HEK293 (cell line): ENCODE measurements at regions not wholly inside any gene's neighbourhood (a gene's known extent, or its start where the extent isn't known, plus 50 kb on each side); places are given as distances from the start of the nearest gene placed in this dataset.

Experiments used
- CTCF ChIA-PET: fragments of 350-600 bp; formaldehyde crosslinking; extraction: SDS; loops from one replicate; lab custom pipeline; 2021; ENCODE audit warnings: antibody characterized with exemption; lab: Yijun Ruan, JAX
- POLR2A ChIA-PET: fragments of 300-600 bp; formaldehyde crosslinking; extraction: SDS; loops from one replicate; lab custom pipeline; 2020; ENCODE audit warnings: antibody characterized with exemption, inconsistent platforms; lab: Yijun Ruan, JAX
- H3K27ac ChIP-seq: fragments of 200-500 bp; sonication (Bioruptor generic); 2 replicates; pipeline ENCODE4 v1.5.1; 2014; ENCODE audit warnings: low read depth, low read length, control low read depth, inconsistent platforms; ENCODE audit errors: extremely low read depth
- H3K36me3 ChIP-seq, 2 experiments: fragments of 200-500 bp in 1 of 2; sonication (Bioruptor generic) in 1 of 2; 1 replicate in 1 of 2; 2 replicates in 1 of 2; pipeline ENCODE4 v1.5.1; 2014 to 2017; ENCODE audit warnings: inconsistent platforms in 2 of 2, low read length in 2 of 2; ENCODE audit not compliant: control insufficient read depth in 2 of 2, insufficient read depth in 1 of 2
- H3K4me1 ChIP-seq: fragments of 200-500 bp; sonication (Bioruptor generic); 2 replicates; pipeline ENCODE4 v1.5.1; 2014; ENCODE audit warnings: mild to moderate bottlenecking, low read length, inconsistent platforms; ENCODE audit not compliant: control insufficient read depth, insufficient read depth
- H3K4me3 ChIP-seq: 2 replicates; pipeline ENCODE4 v1.5.1; 2011; ENCODE audit warnings: low read depth, mild to moderate bottlenecking, control low read depth, low read length, moderate library complexity
- H3K9me3 ChIP-seq: fragments of 200-500 bp; sonication (Bioruptor generic); 2 replicates; pipeline ENCODE4 v1.5.1; 2014; ENCODE audit warnings: low read depth, low read length, inconsistent platforms; ENCODE audit not compliant: control insufficient read depth, insufficient read depth
- BCL11B ChIP-seq: fragments of 450-650 bp; formaldehyde crosslinking; IDR thresholded peaks from 2 replicates; pipeline ENCODE4 v1.5.1; 2016; ENCODE audit warnings: low read depth, missing biosample characterization, missing genetic modification characterization
- GLIS1 ChIP-seq: fragments of 450-650 bp; formaldehyde crosslinking; IDR thresholded peaks from 2 replicates; pipeline ENCODE4 v1.5.1; 2016; ENCODE audit warnings: missing biosample characterization, missing genetic modification characterization
- KLF8 ChIP-seq: fragments of 450-650 bp; formaldehyde crosslinking; IDR thresholded peaks from 2 replicates; pipeline ENCODE4 v1.5.1; 2016; ENCODE audit warnings: missing biosample characterization, missing genetic modification characterization
- KLF9 ChIP-seq: fragments of 450-650 bp; formaldehyde crosslinking; IDR thresholded peaks from 2 replicates; pipeline ENCODE4 v1.5.1; 2016; ENCODE audit warnings: missing biosample characterization, missing genetic modification characterization, low read depth
- PRDM1 ChIP-seq: fragments of 450-650 bp; formaldehyde crosslinking; IDR thresholded peaks from 2 replicates; pipeline ENCODE4; 2016; ENCODE audit warnings: missing biosample characterization, missing genetic modification characterization
- PRDM10 ChIP-seq: fragments of 450-650 bp; formaldehyde crosslinking; IDR thresholded peaks from 2 replicates; pipeline ENCODE4 v1.5.1; 2016; ENCODE audit warnings: missing biosample characterization, missing genetic modification characterization
- PRDM4 ChIP-seq: fragments of 450-650 bp; formaldehyde crosslinking; IDR thresholded peaks from 2 replicates; pipeline ENCODE4 v1.5.1; 2017; ENCODE audit warnings: missing biosample characterization, missing genetic modification characterization
- PRDM6 ChIP-seq: fragments of 450-650 bp; formaldehyde crosslinking; IDR thresholded peaks from 2 replicates; pipeline ENCODE4 v1.5.1; 2017; ENCODE audit warnings: missing biosample characterization, missing genetic modification characterization
- SP2 ChIP-seq: fragments of 450-650 bp; formaldehyde crosslinking; IDR thresholded peaks from 2 replicates; pipeline ENCODE4 v1.5.1; 2016; ENCODE audit warnings: missing biosample characterization, missing genetic modification characterization
- SP7 ChIP-seq: fragments of 450-650 bp; formaldehyde crosslinking; IDR thresholded peaks from 2 replicates; pipeline ENCODE4 v1.5.1; 2016; ENCODE audit warnings: missing biosample characterization, missing genetic modification characterization
- ZNF148 ChIP-seq: fragments of 450-650 bp; formaldehyde crosslinking; IDR thresholded peaks from 2 replicates; pipeline ENCODE4 v1.5.0; 2017; ENCODE audit warnings: missing biosample characterization, missing genetic modification characterization, borderline replicate concordance
- ZNF157 ChIP-seq: fragments of 450-650 bp; formaldehyde crosslinking; IDR thresholded peaks from 2 replicates; pipeline ENCODE4 v1.5.1; 2016; ENCODE audit warnings: missing biosample characterization, missing genetic modification characterization
- ZNF221 ChIP-seq: fragments of 450-650 bp; formaldehyde crosslinking; IDR thresholded peaks from 2 replicates; pipeline ENCODE4 v1.5.1; 2017; ENCODE audit warnings: missing biosample characterization, missing genetic modification characterization, borderline replicate concordance
- ZNF24 ChIP-seq: fragments of 450-650 bp; formaldehyde crosslinking; IDR thresholded peaks from 2 replicates; pipeline ENCODE4 v1.5.1; 2016; ENCODE audit warnings: missing biosample characterization, missing genetic modification characterization
- ZNF274 ChIP-seq, 2 experiments: fragments of 200-500 bp in 1 of 2; fragments of 450-650 bp in 1 of 2; sonication (Bioruptor generic) in 1 of 2; formaldehyde crosslinking in 1 of 2; IDR thresholded peaks; 2 replicates each; pipeline versions ENCODE4 v1.5.1 to v1.6.1; 2014 to 2016; ENCODE audit warnings: borderline replicate concordance in 1 of 2, inconsistent platforms in 1 of 2, low read length in 1 of 2, missing biosample characterization in 1 of 2, missing genetic modification characterization in 1 of 2
- ZNF311 ChIP-seq: fragments of 450-650 bp; formaldehyde crosslinking; IDR thresholded peaks from 2 replicates; pipeline ENCODE4 v1.5.1; 2017; ENCODE audit warnings: missing biosample characterization, missing genetic modification characterization, borderline replicate concordance
- ZNF350 ChIP-seq: fragments of 450-650 bp; formaldehyde crosslinking; IDR thresholded peaks from 2 replicates; pipeline ENCODE4 v1.5.0; 2017; ENCODE audit warnings: missing biosample characterization, mild to moderate bottlenecking, missing genetic modification characterization
- ZNF366 ChIP-seq: fragments of 450-650 bp; formaldehyde crosslinking; conservative IDR thresholded peaks from 2 replicates; pipeline ENCODE4 v1.5.1; 2016; ENCODE audit warnings: missing biosample characterization, missing genetic modification characterization
- ZNF639 ChIP-seq: fragments of 450-650 bp; formaldehyde crosslinking; IDR thresholded peaks from 2 replicates; pipeline ENCODE4 v1.5.1; 2016; ENCODE audit warnings: missing biosample characterization, missing genetic modification characterization
- ZNF660 ChIP-seq: fragments of 450-650 bp; IDR thresholded peaks from 2 replicates; pipeline ENCODE4 v1.5.1; 2018; ENCODE audit warnings: missing biosample characterization, mild to moderate bottlenecking, missing genetic modification characterization
- ZNF664 ChIP-seq: fragments of 450-650 bp; formaldehyde crosslinking; IDR thresholded peaks from 2 replicates; pipeline ENCODE4 v1.5.1; 2016; ENCODE audit warnings: missing biosample characterization, missing genetic modification characterization
- ZSCAN16 ChIP-seq: fragments of 450-650 bp; formaldehyde crosslinking; IDR thresholded peaks from 2 replicates; pipeline ENCODE4 v1.5.1; 2016; ENCODE audit warnings: missing biosample characterization, missing genetic modification characterization

- Histone ChIP-seq H3K27ac (peak overlapping the region; percentile 97), H3K4me1 (peaks cover 28% of the 10 kb centered on the region), H3K4me3 (peak overlapping the region; percentile 48), H3K36me3 (no peaks in the 10 kb centered on the region), H3K9me3 (no peaks in the 10 kb centered on the region)
- POLR2A ChIA-PET = interaction anchor here (0.6 to 7.3 kb wide), 12 partner anchors 9 to 1710 kb away, joined by 3 to 280 read pairs (median 8); partner anchors contain the start of genes CHD2 and SV2B
- CTCF ChIA-PET = interaction anchor here (0.6 to 4.8 kb wide), 14 partner anchors 10 to 417 kb away, joined by 3 to 46 read pairs (median 5); partner anchors contain the start of genes CHD2 and ST8SIA2
- TF ChIP-seq ZNF350 (tag by site-specific recombination) (no peak), ZNF311 (tag by site-specific recombination) (no peak), ZNF274 (IDR thresholded peaks at IDR 0.05; ENCODE audit: low read length) (no peak), ZNF274 (tag by site-specific recombination; IDR thresholded peaks at IDR 0.05; ENCODE audit: borderline replicate concordance) (no peak), PRDM1 (tag by site-specific recombination) (peak; percentile 82), ZNF24 (no peak), ZNF221 (no peak), ZNF148 (tag by site-specific recombination) (no peak), ZSCAN16 (tag by site-specific recombination) (no peak), ZNF639 (no peak), PRDM10 (tag by site-specific recombination) (peak; percentile 94), KLF9 (tag by site-specific recombination) (no peak), SP7 (tag by site-specific recombination) (no peak), GLIS1 (tag by site-specific recombination) (no peak), SP2 (0 out of 2 replicates have a peak, but pooled peaks have one; percentile 12), ZNF366 (tag by site-specific recombination) (peak; percentile 48; the same call in 1 of the 2 replicates), ZNF664 (tag by site-specific recombination) (no peak), ZNF660 (tag by site-specific recombination) (peak; percentile 45; the same call in 1 of the 2 replicates), PRDM4 (peak; percentile 25; the same call in 1 of the 2 replicates), PRDM6 (tag by site-specific recombination) (peak; percentile 57), KLF8 (peak; percentile 61; the same call in 1 of the 2 replicates), BCL11B (tag by site-specific recombination) (no peak), ZNF157 (tag by site-specific recombination) (no peak)
Observed at GRCh38 chr15:92810418-92811138, 89.5 kb upstream of the CHD2 start.
